Suprapubic skin (tissue), 4 donors: ENCODE measurements at regions not wholly inside any gene's neighbourhood (a gene's known extent, or its start where the extent isn't known, plus 50 kb on each side); places are given as distances from the start of the nearest gene placed in this dataset.

ENCODE experiments used
- CTCF ChIP-seq, 2 donors: fragments of 200-600 bp in 1 of 2; fragments of 450-650 bp in 1 of 2; sonication (generic) in 1 of 2; IDR thresholded peaks; one replicate each; pipeline ENCODE4 v1.5.1; 2016 to 2019; ENCODE audit warnings: antibody characterized with exemption in 2 of 2, mild to moderate bottlenecking in 1 of 2, moderate library complexity in 1 of 2
- POLR2A ChIP-seq, 2 donors: fragments of 450-650 bp; IDR thresholded peaks; one replicate each; pipeline ENCODE4 v1.6.1; 2017; ENCODE audit warnings: antibody characterized with exemption in 2 of 2, mild to moderate bottlenecking in 2 of 2, moderate library complexity in 2 of 2
- POLR2AphosphoS5 ChIP-seq, 3 donors: sonication (generic); formaldehyde crosslinking; IDR thresholded peaks; one replicate each; pipeline ENCODE4 v1.6.1; 2017; ENCODE audit warnings: antibody characterized with exemption in 3 of 3

GRCh38 chr4:44025376-44026020 lies 423.1 kb downstream of the KCTD8 start:
- TF ChIP-seq CTCF (IDR thresholded peaks at IDR 0.05) (no peak), POLR2AphosphoS5 (IDR thresholded peaks at IDR 0.05) (no peak), POLR2A (IDR thresholded peaks at IDR 0.05) (no peak)
